HG03354 (cell line): ENCODE measurements at regions not wholly inside any gene's neighbourhood (a gene's known extent, or its start where the extent isn't known, plus 50 kb on each side); places are given as distances from the start of the nearest gene placed in this dataset.

ENCODE experiments used
- ATAC-seq: cut with Tn5 transposase; IDR thresholded peaks from one replicate; pipeline ENCODE4 v1.9.1; 2021; ENCODE audit warnings: mild to moderate bottlenecking; ENCODE audit not compliant: unreplicated experiment, poor library complexity, severe bottlenecking

DNA sequence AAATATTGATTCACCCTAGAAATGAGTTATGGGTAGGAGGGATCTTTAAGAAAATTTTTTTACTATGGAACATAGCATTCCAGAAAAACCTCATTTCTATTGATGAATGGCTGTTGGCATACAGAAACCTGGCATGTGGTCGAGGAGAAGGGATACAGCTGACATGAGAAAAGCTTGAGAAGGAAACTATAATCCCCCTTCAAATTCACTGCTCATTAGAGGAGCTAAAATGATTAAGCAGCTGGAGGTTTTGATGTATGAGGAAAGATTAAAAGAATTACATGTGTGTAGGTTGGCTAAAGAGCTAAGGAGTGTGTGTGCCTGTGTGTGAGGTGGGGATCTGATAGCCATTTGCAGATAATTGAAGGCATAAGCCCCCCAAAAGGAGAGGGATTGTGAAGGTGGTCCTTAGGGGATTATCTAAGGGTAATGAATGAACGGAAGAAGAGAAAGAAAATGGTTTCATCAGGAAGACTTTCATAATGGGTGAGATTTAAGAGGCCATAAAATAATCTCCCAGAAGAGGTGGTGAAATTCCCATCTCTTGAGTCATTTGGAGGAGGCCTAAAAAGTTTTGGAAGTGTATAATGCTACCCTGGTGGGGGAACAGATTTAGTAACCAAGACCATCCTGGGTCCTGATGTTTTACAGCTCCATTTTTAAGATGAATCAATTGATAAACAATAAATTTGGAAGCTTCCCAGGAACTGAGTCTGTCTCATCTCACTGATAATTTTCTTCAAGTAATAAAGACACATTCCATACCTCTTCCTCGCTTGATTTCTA, 272.0 kb upstream of the HAND2 start:
- ATAC-seq: no peak

DNA sequence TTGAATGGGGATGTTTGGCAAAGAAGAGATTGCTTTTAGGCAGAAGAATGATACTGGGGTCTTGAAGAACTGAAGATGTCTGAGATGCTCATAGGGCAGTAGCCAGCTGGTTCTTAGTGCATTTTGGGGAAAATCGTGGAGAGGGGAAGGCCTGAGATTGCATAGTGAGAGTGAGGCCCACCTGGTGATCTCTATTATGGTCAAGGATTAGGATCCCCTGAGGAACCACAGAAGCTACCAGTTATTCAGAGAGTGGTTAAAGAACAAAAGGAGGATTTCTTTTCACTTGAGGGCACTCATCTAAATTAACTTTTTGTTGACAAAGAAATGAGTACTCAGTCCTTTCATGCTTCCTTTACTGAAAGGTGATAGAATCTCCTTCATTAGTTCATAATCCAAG, 271.3 kb upstream of the HAND2 start:
- no peak for ATAC-seq

DNA sequence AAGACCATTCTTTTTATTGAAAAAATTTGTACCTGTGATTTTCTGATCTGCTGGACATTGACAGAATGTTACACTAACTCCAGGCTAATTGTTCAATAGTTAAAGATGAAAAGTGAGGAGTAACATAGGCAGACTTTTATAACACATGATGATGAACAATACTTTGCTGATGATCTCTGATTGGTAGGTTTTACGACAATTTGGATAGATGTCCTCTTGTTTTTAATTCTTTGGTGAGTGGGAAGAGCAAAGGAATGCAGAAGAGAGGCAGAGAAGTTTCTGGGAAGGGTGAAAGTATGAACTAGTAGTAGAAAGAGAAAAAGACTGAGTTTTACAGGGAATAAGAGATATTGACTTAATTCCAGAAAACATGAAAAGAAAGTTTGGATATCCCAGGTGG, 267.3 kb upstream of the HAND2 start:
- no peak for ATAC-seq

DNA sequence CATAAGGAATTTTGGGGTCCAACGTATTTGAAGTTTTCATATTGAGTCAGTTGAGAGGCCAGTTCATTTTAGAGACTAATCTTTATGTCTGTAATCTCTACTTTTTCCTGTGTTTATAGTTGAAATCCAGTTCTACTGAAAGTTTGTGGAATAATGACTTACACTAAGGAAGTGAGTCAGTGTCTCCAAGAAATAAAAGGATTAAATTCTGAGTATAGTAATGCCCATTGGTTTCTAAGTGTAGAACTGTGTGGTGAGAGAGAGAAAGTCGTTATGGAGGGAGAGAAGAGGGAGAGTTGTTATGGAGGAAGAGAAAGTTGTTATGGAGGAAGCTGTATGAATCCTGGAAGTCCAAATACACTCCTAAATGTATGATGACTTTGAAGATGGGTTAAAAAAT, 264.6 kb upstream of the HAND2 start:
- no peak for ATAC-seq

DNA sequence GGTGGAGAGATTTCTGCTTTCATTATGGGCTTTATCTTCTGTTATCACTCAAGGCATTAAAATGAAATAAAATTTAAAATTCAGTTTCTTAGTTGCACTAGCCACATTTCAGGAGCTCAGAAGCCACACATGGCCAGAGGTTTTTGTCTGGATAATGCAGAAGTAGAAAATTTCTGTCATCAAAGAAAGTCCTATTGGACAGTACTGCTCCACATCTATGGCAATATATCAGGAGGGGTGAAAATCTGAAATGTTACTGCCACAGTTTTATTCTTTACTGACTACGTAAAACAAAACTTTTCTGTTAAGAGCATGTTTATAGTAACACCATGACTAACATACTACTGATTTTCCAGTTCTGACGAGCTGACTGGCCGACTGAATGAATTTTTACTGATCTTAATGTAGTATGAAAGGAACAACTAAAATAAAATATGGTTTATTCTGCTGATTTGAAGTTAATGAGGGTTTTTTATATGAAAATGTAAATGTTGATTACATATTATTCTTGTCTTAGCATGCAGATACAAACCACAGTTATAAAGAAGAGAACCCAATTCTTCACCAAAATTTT, 264.0 kb upstream of the HAND2 start:
- ATAC-seq: no peak

GRCh38 chr4:173782660-173783059, 252.6 kb upstream of the HAND2 start:
- ATAC-seq: no peak

- no peak for ATAC-seq
Measured at GRCh38 chr4:173777921-173778320, 247.9 kb upstream of the HAND2 start.

GRCh38 chr4:173777421-173777820, 247.4 kb upstream of the HAND2 start:
- ATAC-seq: no peak

GRCh38 chr4:173769568-173769967, 239.5 kb upstream of the HAND2 start:
- ATAC-seq: no peak

DNA sequence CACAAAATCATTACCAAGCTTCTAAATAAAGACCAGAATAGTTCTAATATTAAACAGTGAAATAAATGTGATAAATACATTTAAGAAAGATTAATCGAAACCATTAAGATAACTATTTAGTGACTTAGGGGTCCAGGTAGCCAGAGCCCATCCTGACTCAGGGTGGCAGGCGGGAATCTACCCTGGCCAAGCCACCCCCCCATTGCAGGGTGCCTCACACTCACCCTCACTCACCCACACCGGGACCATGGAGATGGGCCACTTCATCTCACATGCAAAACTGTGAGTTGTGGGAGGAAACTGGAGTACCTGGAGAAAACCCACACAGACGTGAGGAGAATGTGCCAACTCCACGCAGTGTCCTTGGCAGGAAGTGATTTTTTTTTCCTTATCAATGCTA, 237.6 kb upstream of the HAND2 start:
- ATAC-seq: no peak

DNA sequence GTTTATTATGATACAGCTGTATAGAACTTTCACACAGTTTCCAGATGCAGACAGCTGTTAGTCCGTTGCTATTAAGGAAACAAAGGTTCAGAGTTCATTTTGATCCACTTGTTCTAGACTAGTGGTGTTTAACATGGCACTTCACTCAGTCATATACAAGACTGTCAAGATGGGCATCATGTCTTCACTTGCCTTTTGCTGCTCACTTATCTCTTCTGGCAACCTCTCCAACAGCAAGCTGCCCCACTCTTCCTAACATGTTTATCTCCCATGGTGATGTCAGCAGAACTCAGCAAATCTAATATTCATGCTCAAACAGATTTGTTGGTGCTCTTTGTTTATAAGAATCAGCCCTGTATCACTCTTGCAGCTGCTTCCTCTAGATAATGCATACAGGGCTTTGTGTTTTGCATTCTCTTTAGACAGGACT, 236.2 kb upstream of the HAND2 start:
- no peak for ATAC-seq

DNA sequence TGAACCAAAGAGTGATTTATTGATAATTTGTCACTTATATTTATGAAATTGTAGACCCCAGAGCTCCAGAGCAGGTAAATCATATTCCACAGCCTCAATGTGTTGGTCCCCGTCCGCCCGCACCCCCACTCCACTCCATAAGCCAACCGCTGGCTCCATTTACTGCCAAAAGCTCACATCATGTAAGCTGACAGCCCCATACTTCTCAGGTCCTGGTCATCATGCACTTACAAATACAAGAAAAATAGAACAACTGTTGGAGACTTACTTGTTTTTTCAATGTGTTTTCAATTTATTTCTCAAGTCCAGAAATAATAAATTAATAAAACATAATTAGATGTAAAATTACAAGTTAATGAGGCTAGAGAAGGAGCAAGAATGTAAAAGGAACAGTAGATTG, 235.7 kb upstream of the HAND2 start:
- no peak for ATAC-seq

DNA sequence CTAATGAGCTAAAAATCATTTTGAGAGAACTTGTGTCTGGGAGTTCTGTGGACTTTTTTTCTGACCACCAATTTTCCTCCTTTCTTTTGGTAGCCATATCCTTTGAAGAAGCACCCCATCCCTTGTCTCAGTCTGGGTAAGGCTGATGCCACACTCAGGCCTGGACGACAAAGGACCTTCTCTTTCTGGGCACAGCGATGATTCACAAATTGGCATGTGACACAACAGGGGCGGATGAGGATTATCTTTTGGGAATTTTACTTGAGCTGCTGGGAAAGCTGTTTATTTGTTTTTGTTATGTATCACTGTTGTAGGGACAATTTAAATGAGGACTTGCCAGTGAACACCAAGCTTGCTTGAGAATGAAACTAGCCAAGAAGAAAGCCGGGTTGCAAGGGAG, 233.4 kb upstream of the HAND2 start:
- ATAC-seq: no peak

DNA sequence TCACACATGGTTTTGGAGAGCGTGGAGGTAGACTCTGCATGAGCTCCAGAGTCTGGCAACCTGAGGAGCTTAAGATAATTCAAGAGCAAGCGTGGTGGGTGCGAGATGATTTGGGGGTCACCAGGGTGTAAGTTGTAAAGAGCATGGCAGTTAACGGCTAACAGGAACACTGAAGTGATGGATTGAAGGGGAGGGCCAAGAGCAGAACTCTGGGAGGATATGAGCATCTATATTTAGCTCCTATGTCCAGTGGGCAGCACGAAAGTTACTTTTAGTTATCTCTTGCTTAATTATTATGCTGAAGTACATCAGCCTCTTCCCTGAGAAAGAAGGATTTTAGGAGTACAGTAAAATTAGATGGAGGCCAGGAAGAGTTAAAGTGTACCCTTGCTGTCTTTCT, 231.9 kb upstream of the HAND2 start:
- ATAC-seq: no peak

- no peak for ATAC-seq
Measured at GRCh38 chr4:173761236-173761635, 231.2 kb upstream of the HAND2 start.

GRCh38 chr4:173758132-173758531, 228.1 kb upstream of the HAND2 start:
- no peak for ATAC-seq

GRCh38 chr4:173753408-173753807, 223.4 kb upstream of the HAND2 start:
- no peak for ATAC-seq

DNA sequence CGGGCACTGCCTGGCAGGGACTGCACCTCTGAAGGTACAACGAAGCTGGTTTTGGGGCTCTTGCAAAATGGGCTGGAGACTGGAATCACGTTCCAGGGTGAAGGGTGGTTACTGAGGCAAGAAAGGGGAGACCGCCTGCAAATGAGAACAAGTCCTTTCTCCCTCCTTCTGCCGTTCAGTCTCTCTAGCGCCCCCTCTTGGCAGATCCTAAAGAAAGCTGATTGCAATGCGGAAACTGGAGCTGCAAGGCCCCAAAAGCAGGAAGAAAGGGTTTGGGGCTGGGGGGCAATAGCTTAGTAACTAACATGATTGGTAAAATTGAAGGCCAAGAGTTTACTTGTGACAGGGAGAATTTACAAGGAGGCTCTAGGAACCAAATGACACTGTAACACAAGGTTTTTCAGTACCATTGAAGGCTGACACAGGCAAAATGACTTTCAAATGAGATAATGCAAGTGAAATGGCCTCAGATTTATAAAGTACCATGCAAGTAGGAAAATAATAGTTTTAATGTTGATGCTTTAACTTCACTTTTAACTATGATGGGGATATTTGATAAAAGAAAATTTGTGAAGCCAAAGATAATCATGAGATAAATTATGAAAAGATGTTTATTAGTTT, 222.7 kb upstream of the HAND2 start:
- peak; percentile 63 for ATAC-seq

DNA sequence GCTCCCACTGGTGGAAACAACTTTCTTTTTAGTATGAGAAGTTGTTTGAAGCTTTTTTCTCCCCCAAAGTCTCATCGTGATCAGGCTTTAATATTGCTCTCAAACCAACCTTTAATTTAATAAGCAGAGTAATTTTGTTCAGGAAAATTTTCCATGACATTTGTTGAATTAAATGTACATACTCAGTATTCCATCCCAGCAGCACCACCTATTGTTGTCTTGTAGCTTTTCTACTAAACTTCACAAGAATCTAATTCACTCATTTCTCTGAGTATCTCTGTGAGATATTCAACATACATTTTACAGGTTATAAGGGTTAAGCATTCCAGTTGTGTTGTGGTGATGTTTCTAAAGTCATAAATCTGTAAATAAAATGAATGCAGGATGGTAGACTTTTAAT, 218.3 kb upstream of the HAND2 start:
- no peak for ATAC-seq

DNA sequence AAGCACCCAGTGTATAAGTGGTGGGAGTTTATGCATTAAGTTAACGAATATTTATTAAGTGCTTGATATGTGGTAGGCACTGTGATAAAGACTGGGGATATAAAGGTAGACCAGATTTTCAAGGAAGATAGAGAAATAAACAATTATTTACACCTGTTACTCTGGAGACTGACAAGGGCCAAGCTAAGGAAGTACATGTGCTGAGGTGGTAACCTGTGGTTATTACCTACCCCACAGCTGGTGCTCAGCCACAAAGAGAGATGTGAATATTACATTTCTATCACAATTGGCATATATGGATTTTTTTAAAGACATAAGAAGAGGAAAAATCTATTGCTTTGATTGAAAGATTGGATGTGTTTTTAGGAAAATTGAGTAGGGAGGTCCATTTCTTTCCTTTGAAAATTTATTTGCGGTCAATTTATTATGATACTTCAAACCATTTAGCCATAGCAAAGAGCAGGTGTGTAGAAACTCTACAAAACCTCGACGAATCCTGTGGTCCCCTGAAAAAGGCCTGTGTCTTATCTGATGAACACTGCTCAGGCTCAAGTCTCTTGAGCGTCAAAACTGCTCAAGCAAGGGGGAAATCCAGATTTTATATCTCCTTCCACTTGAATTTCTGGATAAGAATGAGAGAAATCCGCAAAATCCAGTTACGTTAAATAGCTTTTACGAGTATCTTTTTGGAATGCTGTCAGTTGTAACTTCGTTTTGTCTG, 217.7 kb upstream of the HAND2 start:
- no peak for ATAC-seq

GRCh38 chr4:173746424-173746823, 216.4 kb upstream of the HAND2 start:
- ATAC-seq: no peak
